ENCODE measurements at regions not wholly inside any gene's neighbourhood (a gene's known extent, or its start where the extent isn't known, plus 50 kb on each side); places are given as distances from the start of the nearest gene placed in this dataset.

GRCh38 chr2:65835975-65836549 is 403.7 kb upstream of the SPRED2 start:
- ChIA-PET POLR2A (no interaction called here), CTCF (ENCODE audit: low intra/inter-chr PET ratio, low total read pairs) (no interaction called here)
- Histone ChIP-seq H2AFZ (ENCODE audit: low read length) (no peak overlapping the region), H3K9ac (ENCODE audit: insufficient read depth, low read depth, low read length) (no peak overlapping the region), H3K4me3 (replicated peaks in 1 of 3; ENCODE audit: insufficient read depth in 1 of 3, low read depth in 2 of 3, low read length in 3 of 3) (no peak overlapping the region), H3K9me3 (ENCODE audit: low read length) (no peaks in the 10 kb centered on the region), H3K27ac (ENCODE audit: extremely low read length, insufficient read depth, low read length) (no peak overlapping the region), H3K4me2 (ENCODE audit: low read depth, low read length) (no peak overlapping the region), H4K20me1 (ENCODE audit: insufficient read depth, low read length) (no peaks in the 10 kb centered on the region), H3K79me2 (ENCODE audit: insufficient read depth, low read length) (no peaks in the 10 kb centered on the region), H3K4me1 (ENCODE audit: insufficient read depth, low read length) (no peaks in the 10 kb centered on the region), H3K36me3 (replicated peaks in 1 of 2; ENCODE audit: control insufficient read depth in 1 of 2, insufficient read depth in 2 of 2, low read length in 2 of 2) (no peaks in the 10 kb centered on the region), H3K27me3 (ENCODE audit: control insufficient read depth in 1 of 2, insufficient read depth in 2 of 2, low read length in 2 of 2) (no peaks in the 10 kb centered on the region)
- 0% methylated on average over 1 of the region's 1 CpG for WGBS (ENCODE audit: low lambda C conversion rate)
- BruUV-seq (replicated peaks) = no TSS peak
- DNase-seq (ENCODE audit: low spot score) (no peak), ATAC-seq (no peak), FAIRE-seq (no peak)
- TF ChIP-seq, protein P1, sequence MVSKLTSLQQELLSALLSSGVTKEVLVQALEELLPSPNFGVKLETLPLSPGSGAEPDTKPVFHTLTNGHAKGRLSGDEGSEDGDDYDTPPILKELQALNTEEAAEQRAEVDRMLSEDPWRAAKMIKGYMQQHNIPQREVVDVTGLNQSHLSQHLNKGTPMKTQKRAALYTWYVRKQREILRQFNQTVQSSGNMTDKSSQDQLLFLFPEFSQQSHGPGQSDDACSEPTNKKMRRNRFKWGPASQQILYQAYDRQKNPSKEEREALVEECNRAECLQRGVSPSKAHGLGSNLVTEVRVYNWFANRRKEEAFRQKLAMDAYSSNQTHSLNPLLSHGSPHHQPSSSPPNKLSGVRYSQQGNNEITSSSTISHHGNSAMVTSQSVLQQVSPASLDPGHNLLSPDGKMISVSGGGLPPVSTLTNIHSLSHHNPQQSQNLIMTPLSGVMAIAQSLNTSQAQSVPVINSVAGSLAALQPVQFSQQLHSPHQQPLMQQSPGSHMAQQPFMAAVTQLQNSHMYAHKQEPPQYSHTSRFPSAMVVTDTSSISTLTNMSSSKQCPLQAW (CRISPR knock-in tag; IDR thresholded peaks at IDR 0.05) = no peak
- TF ChIP-seq ZFAT (CRISPR knock-in tag; conservative IDR thresholded peaks at IDR 0.05) = no peak
- TF ChIP-seq ZNF563 (CRISPR knock-in tag; IDR thresholded peaks at IDR 0.05) = no peak
- TF ChIP-seq PPARG (CRISPR knock-in tag; conservative IDR thresholded peaks at IDR 0.05) = no peak
- TF ChIP-seq JUN (CRISPR knock-in tag; IDR thresholded peaks at IDR 0.05) = no peak
- intact Hi-C loops (cut with micrococcal nuclease; ENCODE audit: unreplicated experiment) (no loop called here), in situ Hi-C loops (cut with HindIII; ENCODE audit: extremely low pct_ligation_motif_present, low pct_unique_long_range_greater_than_20kb) (no loop called here)

- Histone ChIP-seq H2AFZ (ENCODE audit: low read length) (no peak overlapping the region), H3K36me3 (replicated peaks in 1 of 2; ENCODE audit: control insufficient read depth in 1 of 2, insufficient read depth in 2 of 2, low read length in 2 of 2) (no peaks in the 10 kb centered on the region), H4K20me1 (ENCODE audit: insufficient read depth, low read length) (no peaks in the 10 kb centered on the region), H3K9ac (ENCODE audit: insufficient read depth, low read depth, low read length) (no peak overlapping the region), H3K9me3 (ENCODE audit: low read length) (no peaks in the 10 kb centered on the region), H3K4me2 (ENCODE audit: low read depth, low read length) (no peak overlapping the region), H3K4me1 (ENCODE audit: insufficient read depth, low read length) (no peaks in the 10 kb centered on the region), H3K4me3 (replicated peaks in 1 of 3; ENCODE audit: insufficient read depth in 1 of 3, low read depth in 2 of 3, low read length in 3 of 3) (no peak overlapping the region), H3K79me2 (ENCODE audit: insufficient read depth, low read length) (no peaks in the 10 kb centered on the region), H3K27me3 (ENCODE audit: control insufficient read depth in 1 of 2, insufficient read depth in 2 of 2, low read length in 2 of 2) (no peaks in the 10 kb centered on the region), H3K27ac (ENCODE audit: extremely low read length, insufficient read depth, low read length) (no peak overlapping the region)
- intact Hi-C loops (cut with micrococcal nuclease; ENCODE audit: unreplicated experiment) (no loop called here), in situ Hi-C loops (cut with HindIII; ENCODE audit: extremely low pct_ligation_motif_present, low pct_unique_long_range_greater_than_20kb) (no loop called here)
- ATAC-seq (no peak), FAIRE-seq (no peak), DNase-seq (ENCODE audit: low spot score) (no peak)
- BruUV-seq (replicated peaks) = no TSS peak
- CTCF ChIA-PET (ENCODE audit: low intra/inter-chr PET ratio, low total read pairs) = no interaction called here
- 28% methylated on average over 7 of the region's 7 CpGs for WGBS (ENCODE audit: low lambda C conversion rate)
- POLR2A ChIA-PET = no interaction called here
- TF ChIP-seq HMG20B (CRISPR knock-in tag; conservative IDR thresholded peaks at IDR 0.05) (no peak), ZNF367 (CRISPR knock-in tag; IDR thresholded peaks at IDR 0.05; ENCODE audit: borderline replicate concordance) (no peak), ZNF33A (CRISPR knock-in tag; IDR thresholded peaks at IDR 0.05; ENCODE audit: borderline replicate concordance) (no peak)
- TF ChIP-seq, protein P2, sequence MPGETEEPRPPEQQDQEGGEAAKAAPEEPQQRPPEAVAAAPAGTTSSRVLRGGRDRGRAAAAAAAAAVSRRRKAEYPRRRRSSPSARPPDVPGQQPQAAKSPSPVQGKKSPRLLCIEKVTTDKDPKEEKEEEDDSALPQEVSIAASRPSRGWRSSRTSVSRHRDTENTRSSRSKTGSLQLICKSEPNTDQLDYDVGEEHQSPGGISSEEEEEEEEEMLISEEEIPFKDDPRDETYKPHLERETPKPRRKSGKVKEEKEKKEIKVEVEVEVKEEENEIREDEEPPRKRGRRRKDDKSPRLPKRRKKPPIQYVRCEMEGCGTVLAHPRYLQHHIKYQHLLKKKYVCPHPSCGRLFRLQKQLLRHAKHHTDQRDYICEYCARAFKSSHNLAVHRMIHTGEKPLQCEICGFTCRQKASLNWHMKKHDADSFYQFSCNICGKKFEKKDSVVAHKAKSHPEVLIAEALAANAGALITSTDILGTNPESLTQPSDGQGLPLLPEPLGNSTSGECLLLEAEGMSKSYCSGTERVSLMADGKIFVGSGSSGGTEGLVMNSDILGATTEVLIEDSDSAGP (CRISPR knock-in tag; IDR thresholded peaks at IDR 0.05; ENCODE audit: borderline replicate concordance) = no peak
- TF ChIP-seq, protein P3, sequence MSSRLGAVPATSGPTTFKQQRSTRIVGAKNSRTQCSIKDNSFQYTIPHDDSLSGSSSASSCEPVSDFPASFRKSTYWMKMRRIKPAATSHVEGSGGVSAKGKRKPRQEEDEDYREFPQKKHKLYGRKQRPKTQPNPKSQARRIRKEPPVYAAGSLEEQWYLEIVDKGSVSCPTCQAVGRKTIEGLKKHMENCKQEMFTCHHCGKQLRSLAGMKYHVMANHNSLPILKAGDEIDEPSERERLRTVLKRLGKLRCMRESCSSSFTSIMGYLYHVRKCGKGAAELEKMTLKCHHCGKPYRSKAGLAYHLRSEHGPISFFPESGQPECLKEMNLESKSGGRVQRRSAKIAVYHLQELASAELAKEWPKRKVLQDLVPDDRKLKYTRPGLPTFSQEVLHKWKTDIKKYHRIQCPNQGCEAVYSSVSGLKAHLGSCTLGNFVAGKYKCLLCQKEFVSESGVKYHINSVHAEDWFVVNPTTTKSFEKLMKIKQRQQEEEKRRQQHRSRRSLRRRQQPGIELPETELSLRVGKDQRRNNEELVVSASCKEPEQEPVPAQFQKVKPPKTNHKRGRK (CRISPR knock-in tag; IDR thresholded peaks at IDR 0.05) = no peak
- TF ChIP-seq, protein P4, sequence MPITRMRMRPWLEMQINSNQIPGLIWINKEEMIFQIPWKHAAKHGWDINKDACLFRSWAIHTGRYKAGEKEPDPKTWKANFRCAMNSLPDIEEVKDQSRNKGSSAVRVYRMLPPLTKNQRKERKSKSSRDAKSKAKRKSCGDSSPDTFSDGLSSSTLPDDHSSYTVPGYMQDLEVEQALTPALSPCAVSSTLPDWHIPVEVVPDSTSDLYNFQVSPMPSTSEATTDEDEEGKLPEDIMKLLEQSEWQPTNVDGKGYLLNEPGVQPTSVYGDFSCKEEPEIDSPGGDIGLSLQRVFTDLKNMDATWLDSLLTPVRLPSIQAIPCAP (CRISPR knock-in tag; IDR thresholded peaks at IDR 0.05; ENCODE audit: low read depth) = no peak
These were observed 402.5 kb upstream of the SPRED2 start for GRCh38 chr2:65834771-65835475.
